RWPE1 (cell line): ENCODE measurements at regions not wholly inside any gene's neighbourhood (a gene's known extent, or its start where the extent isn't known, plus 50 kb on each side); places are given as distances from the start of the nearest gene placed in this dataset.

ENCODE experiments used
- CTCF ChIA-PET: fragments of 350-600 bp; sonication (Branson Sonifier 250); formaldehyde crosslinking; extraction: SDS; loops from one replicate; lab custom pipeline; 2021; lab: Yijun Ruan, JAX
- POLR2A ChIA-PET: fragments of 400-600 bp; formaldehyde crosslinking; extraction: SDS; loops from one replicate; lab custom pipeline; 2020; ENCODE audit warnings: antibody characterized with exemption; ENCODE audit not compliant: low non-redundant PET; lab: Yijun Ruan, JAX
- DNase-seq: peaks from one replicate; pipeline ENCODE4 v3.0.0; 2012; ENCODE audit warnings: low spot score
- H3K27ac ChIP-seq: fragments of 450-650 bp; 2 replicates; pipeline ENCODE4 v1.5.1; 2017
- TF ChIP-seq, protein P1 (sequence below): fragments of 450-650 bp; conservative IDR thresholded peaks from 2 replicates; pipeline ENCODE4 v1.5.1; 2017; ENCODE audit warnings: low read depth, mild to moderate bottlenecking

DNA sequence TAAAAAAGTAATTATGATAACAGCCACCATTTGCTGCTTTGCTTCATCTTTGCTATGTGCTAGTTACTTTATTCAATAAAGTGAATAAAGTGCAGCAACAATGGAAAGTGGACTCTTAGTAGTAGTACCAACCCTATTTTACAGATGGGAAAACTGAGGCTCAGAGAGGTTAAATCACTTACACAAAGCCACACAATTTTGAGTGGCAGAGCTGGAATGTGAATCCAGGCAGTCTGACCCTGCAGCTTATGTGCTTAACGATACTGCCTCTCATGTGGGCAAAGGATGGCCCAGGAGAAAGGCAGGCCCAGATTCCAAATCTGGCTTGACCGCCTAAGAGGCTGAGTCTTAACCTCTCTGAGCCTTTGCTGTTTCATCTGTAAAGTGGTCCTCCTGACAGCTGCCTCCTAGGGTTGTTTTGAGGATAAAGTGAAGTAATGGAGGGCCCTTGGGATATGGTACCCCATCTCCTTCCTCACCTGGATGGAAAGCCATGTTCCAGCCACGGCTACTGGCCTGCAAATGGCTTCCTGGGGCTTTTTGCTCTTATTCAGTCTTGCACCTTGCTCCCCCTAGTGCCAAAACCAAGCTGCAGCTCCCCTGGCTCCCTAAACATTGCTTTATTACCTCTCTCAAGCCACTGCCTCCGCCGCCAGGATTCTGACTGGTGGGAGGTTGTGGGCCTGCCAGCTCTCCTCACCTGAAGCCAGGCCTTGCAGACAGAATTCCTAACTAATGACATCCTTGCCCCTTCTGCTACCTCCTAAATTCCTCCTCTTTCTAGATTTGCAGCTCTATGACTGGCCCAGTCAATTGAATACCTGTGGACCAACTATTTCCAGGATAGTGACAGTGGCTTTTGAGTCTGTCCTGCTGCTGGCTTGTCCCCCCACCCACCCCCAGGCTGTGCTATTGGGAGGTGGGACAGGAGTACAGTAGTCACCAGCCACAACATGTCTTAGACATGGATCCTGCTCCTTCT lies 283.3 kb upstream of the PWP1 start:
- peak overlapping the region; percentile 14; the same call in 1 of the 2 replicates for H3K27ac ChIP-seq
- DNase-seq: peak; percentile 70
- POLR2A ChIA-PET: no interaction called here
- TF ChIP-seq, protein P1, sequence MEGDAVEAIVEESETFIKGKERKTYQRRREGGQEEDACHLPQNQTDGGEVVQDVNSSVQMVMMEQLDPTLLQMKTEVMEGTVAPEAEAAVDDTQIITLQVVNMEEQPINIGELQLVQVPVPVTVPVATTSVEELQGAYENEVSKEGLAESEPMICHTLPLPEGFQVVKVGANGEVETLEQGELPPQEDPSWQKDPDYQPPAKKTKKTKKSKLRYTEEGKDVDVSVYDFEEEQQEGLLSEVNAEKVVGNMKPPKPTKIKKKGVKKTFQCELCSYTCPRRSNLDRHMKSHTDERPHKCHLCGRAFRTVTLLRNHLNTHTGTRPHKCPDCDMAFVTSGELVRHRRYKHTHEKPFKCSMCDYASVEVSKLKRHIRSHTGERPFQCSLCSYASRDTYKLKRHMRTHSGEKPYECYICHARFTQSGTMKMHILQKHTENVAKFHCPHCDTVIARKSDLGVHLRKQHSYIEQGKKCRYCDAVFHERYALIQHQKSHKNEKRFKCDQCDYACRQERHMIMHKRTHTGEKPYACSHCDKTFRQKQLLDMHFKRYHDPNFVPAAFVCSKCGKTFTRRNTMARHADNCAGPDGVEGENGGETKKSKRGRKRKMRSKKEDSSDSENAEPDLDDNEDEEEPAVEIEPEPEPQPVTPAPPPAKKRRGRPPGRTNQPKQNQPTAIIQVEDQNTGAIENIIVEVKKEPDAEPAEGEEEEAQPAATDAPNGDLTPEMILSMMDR: peak; percentile 74
- CTCF ChIA-PET: interaction anchor here (0.5 to 2.5 kb wide), 12 partner anchors 11 to 277 kb away, joined by 3 to 28 read pairs (median 4); a partner anchor contains a TSS

DNA sequence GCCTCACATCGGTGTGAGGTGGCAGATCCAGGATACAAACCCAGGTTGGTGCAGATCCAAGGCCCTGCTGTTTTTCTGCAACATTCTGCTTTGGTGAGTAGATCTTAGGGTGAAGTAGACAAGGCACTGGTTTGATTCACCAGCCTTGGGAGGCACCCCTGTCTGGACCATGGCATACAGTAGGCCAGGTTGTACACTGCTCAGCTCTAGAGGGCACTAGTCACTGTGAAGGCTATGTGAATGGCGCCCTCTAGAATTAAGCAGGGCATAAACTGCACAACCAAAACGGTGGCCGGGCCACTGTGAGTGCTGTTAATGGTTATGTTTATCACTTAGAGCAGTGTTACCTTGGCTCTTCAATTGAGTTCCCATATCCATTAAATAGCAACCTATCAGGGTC lies 280.6 kb upstream of the PWP1 start:
- peak; percentile 26 for DNase-seq
- H3K27ac ChIP-seq: no peak overlapping the region
- TF ChIP-seq, protein P1: no peak
- POLR2A ChIA-PET: no interaction called here
- CTCF ChIA-PET: interaction anchor here (0.6 to 1.6 kb wide), 4 partner anchors 169 to 273 kb away, joined by 3 to 8 read pairs (median 4); no protein-coding TSS in a partner anchor

DNA sequence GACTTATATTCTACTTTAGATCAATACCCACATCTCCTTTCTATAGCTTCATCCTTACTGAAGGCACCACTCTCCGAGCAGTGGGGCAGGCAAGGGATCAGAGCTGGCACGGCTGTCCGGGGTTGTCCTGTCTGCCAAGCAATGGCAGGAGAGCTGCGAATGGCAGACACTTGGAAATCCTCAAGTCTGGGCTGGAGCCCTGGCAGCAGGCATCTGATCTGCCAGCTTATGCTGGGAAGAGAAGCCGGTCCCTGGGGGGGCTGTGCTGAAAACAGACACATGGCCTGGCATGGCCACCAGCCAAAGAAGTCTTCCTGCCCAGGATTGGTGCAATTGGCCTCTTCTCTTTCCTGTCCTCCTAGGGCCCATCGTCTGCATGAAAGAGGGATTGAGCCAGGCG lies 280.2 kb upstream of the PWP1 start:
- TF ChIP-seq, protein P1: no peak
- DNase-seq: no peak
- ChIA-PET CTCF (interaction anchor here (0.8 to 1.6 kb wide), 4 partner anchors 170 to 274 kb away, joined by 3 to 8 read pairs (median 4); no protein-coding TSS in a partner anchor), POLR2A (no interaction called here)
- no peak overlapping the region for H3K27ac ChIP-seq

DNA sequence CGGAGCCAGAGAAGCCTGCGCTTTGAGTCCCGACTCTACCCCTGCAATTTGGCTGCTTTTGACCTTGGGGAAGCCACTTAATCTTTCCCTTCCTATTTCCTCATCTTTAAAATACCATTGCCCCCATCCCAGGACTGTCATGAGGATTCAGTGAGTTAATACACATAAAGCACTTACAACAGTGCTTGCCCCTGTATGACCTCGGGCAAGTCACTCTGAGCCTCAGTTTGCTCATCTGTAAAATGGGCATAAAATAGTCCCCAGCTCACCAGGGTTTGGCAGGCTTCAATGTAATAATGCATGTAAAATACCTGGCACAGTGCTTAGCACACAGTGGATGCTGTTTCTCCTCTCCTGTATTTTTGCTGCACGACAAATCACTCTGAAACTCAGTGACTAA lies 278.7 kb upstream of the PWP1 start:
- POLR2A ChIA-PET: no interaction called here
- CTCF ChIA-PET: no interaction called here
- TF ChIP-seq, protein P1: no peak
- DNase-seq: no peak
- no peak overlapping the region for H3K27ac ChIP-seq

DNA sequence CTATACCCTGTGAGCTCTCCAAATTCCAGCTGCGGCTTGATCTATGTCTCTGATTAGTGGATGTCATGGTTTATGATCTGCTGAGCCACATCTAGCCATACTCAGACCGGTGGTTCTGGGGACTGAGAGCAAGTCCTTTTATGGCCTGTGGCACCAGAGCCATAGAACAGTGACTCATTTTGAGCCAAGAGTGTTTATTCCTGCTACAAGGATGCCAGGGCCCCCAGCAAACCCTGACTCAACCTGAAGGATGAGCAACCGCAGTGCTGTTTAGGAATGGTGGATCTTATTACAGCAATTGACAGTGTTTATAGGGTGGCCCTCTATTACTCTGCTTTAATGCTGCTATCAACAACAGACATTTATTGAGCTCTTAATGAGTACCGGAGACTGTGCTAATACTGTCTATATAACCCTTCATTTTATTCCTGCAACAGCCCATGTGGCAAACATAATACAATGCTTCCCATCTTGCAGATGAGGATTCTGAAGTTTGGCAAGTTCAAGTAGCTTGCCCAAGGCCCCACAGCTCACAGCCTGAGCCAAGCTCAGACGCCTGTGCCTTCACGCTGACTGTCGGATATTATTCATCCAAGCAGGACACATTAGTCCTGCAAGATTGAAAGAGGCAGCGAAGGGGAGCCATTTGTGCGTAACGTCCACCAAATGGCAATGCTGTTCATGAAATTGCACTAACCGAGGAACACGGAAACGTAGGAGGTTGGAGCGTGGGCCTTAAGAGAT lies 273.6 kb upstream of the PWP1 start:
- TF ChIP-seq, protein P1: no peak
- ChIA-PET CTCF (interaction anchor here (0.6 to 0.7 kb wide), 2 partner anchors 11 to 176 kb away, joined by 3 to 4 read pairs; no protein-coding TSS in a partner anchor), POLR2A (no interaction called here)
- DNase-seq: peak; percentile 60
- no peak overlapping the region for H3K27ac ChIP-seq

DNA sequence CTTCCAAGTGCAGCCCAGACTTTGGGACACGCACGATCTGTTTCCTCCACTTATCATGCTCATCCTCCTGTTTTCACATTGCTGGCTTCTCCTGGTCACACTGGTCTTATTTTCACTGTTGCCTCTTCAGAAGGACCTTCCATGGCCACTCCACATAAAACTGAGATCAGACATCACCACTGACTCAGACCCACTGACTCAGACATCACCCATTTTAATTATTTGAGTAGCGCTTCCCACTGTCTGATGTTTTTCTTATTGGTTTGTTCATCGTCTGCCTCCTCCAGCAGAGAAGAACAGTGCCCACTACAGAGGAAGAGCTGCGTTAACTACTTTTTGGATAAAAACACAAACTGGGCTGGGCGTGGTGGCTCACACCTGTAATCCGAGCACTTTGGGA lies 270.5 kb upstream of the PWP1 start:
- TF ChIP-seq, protein P1: no peak
- ChIA-PET CTCF (interaction anchor here (0.7 kb wide), 1 partner anchor 12 kb away, joined by 3 read pairs; no protein-coding TSS in a partner anchor), POLR2A (no interaction called here)
- peak overlapping the region; percentile 69 for H3K27ac ChIP-seq
- peak; percentile 27 for DNase-seq
